K562 (cell line): ENCODE measurements at regions not wholly inside any gene's neighbourhood (a gene's known extent, or its start where the extent isn't known, plus 50 kb on each side); places are given as distances from the start of the nearest gene placed in this dataset.

Experiments used
- ATAC-seq: fragments of 200-7000 bp; cut with Tn5 transposase; 3 replicates; pipeline ENCODE4 v1.9.1; 2020; ENCODE audit warnings: moderate library complexity
- BruUV-seq: library from RNA; stranded (reverse); fragments of 400-500 nt; replicated peaks from 2 replicates; lab custom pipeline; 2021; lab: Mats Ljungman, UMichigan
- CTCF ChIA-PET: fragments of 300-600 bp; formaldehyde crosslinking; extraction: SDS; loops from one replicate; lab custom pipeline; 2021; ENCODE audit warnings: low intra/inter-chr PET ratio; lab: Yijun Ruan, JAX
- POLR2A ChIA-PET: fragments of 300-600, 350-650 bp; sonication (Branson Sonifier 250); formaldehyde crosslinking; extraction: SDS; loops from one replicate; lab custom pipeline; 2021; ENCODE audit warnings: antibody characterized with exemption, inconsistent platforms; lab: Yijun Ruan, JAX
- DNase-seq, 4 experiments: peaks; one replicate each; pipeline versions ENCODE4 v3.0.0 to v3.0.0-alpha.2; 2011 to 2018; ENCODE audit warnings: low spot score in 3 of 4, mixed read lengths in 3 of 4; ENCODE audit errors: extremely low read depth in 1 of 4
- FAIRE-seq: peaks from 2 replicates; lab custom pipeline; 2011; peaks lifted over from hg19 to GRCh38; lab: Jason Lieb, UNC
- H2AFZ ChIP-seq: 2 replicates; pipeline ENCODE4 v1.6.0; 2011; ENCODE audit warnings: low read depth, low read length, control low read depth, inconsistent platforms
- H3K27ac ChIP-seq: fragments of 200-600 bp; 3 replicates; pipeline ENCODE4 v1.8.0; 2011; ENCODE audit warnings: low read depth, mild to moderate bottlenecking, control low read depth, inconsistent platforms, low read length, moderate library complexity, mixed read lengths; ENCODE audit errors: extremely low read depth
- H3K27me3 ChIP-seq, 2 experiments: fragments of 300-600 bp in 1 of 2; 2 replicates in 1 of 2; 3 replicates in 1 of 2; pipeline versions ENCODE4 v1.6.0 to v1.8.0; 2011; ENCODE audit warnings: inconsistent platforms in 2 of 2, low read length in 2 of 2, mild to moderate bottlenecking in 1 of 2, mixed read lengths in 1 of 2, moderate library complexity in 1 of 2; ENCODE audit not compliant: control insufficient read depth in 2 of 2, insufficient read depth in 2 of 2
- H3K36me3 ChIP-seq: fragments of 300-600 bp; 3 replicates; pipeline ENCODE4 v1.8.0; 2011; ENCODE audit warnings: mild to moderate bottlenecking, low read length, inconsistent platforms; ENCODE audit not compliant: control insufficient read depth, insufficient read depth
- H3K4me1 ChIP-seq, 2 experiments: fragments of 200-600 bp in 1 of 2; replicated peaks in 1 of 2; 2 replicates in 1 of 2; 3 replicates in 1 of 2; pipeline versions ENCODE4 v1.5.1 to v1.8.0; 2011; ENCODE audit warnings: inconsistent platforms in 2 of 2, low read length in 2 of 2, mild to moderate bottlenecking in 1 of 2, mixed read lengths in 1 of 2, moderate library complexity in 1 of 2; ENCODE audit not compliant: control insufficient read depth in 2 of 2, insufficient read depth in 2 of 2
- H3K4me2 ChIP-seq: 2 replicates; pipeline ENCODE4 v1.6.1; 2011; ENCODE audit warnings: low read length, control low read depth, inconsistent platforms, mixed read lengths; ENCODE audit not compliant: insufficient read depth
- H3K4me3 ChIP-seq: fragments of 200-600 bp; sonication (generic), shearing (Covaris generic); 2 replicates; pipeline ENCODE4 v1.5.1; 2016; ENCODE audit warnings: control low read depth, inconsistent platforms
- H3K79me2 ChIP-seq: fragments of 200-600 bp; 3 replicates; pipeline ENCODE4 v1.8.0; 2011; ENCODE audit warnings: low read length, inconsistent platforms; ENCODE audit not compliant: control insufficient read depth, insufficient read depth
- H3K9ac ChIP-seq, 2 experiments: 2 replicates each; pipeline versions ENCODE4 v1.6.0 to v1.6.1; 2011; ENCODE audit warnings: low read depth in 2 of 2, low read length in 2 of 2, control low read depth in 1 of 2, inconsistent platforms in 1 of 2, mild to moderate bottlenecking in 1 of 2, mixed read lengths in 1 of 2; ENCODE audit not compliant: insufficient read depth in 1 of 2
- H3K9me1 ChIP-seq: one replicate; pipeline ENCODE4 v1.6.0; 2011; ENCODE audit warnings: inconsistent platforms, mild to moderate bottlenecking, low read length, moderate library complexity; ENCODE audit not compliant: control insufficient read depth, insufficient read depth
- H3K9me3 ChIP-seq: replicated peaks from 2 replicates; pipeline ENCODE4 v1.5.1; 2011; ENCODE audit warnings: low read depth, low read length, inconsistent platforms; ENCODE audit not compliant: control insufficient read depth, insufficient read depth
- H4K20me1 ChIP-seq: replicated peaks from 2 replicates; pipeline ENCODE4 v1.6.1; 2011; ENCODE audit warnings: low read length, inconsistent platforms, mixed read lengths; ENCODE audit not compliant: control insufficient read depth, insufficient read depth
- ATF4 ChIP-seq: fragments of 450-650 bp; formaldehyde crosslinking; IDR thresholded peaks from 2 replicates; pipeline ENCODE4 v1.4.0; 2022; ENCODE audit warnings: mild to moderate bottlenecking, moderate library complexity
- HNRNPL ChIP-seq: fragments of 200-400 bp; formaldehyde crosslinking; IDR thresholded peaks from 2 replicates; pipeline ENCODE4 v1.6.1; 2017; ENCODE audit warnings: low read depth, mild to moderate bottlenecking, low read length
- NEUROD1 ChIP-seq: fragments of 150-350 bp; IDR thresholded peaks from 2 replicates; pipeline ENCODE4 v1.6.1; 2014; ENCODE audit warnings: borderline replicate concordance, low read length, low read depth; ENCODE audit not compliant: partially characterized antibody
- NUFIP1 ChIP-seq: fragments of 450-650 bp; IDR thresholded peaks from 2 replicates; pipeline ENCODE4 v1.6.1; 2018; ENCODE audit not compliant: partially characterized antibody
- PPARD ChIP-seq: fragments of 250-450 bp; sonication (Bioruptor Pico); IDR thresholded peaks from 2 replicates; pipeline ENCODE4 v1.8.0; 2022; ENCODE audit warnings: inconsistent platforms, mild to moderate bottlenecking, moderate library complexity
- RBM25 ChIP-seq: fragments of 200-400 bp; formaldehyde crosslinking; IDR thresholded peaks from 2 replicates; pipeline ENCODE4 v1.6.1; 2018; ENCODE audit warnings: low read length, low read depth, moderate library complexity; ENCODE audit not compliant: severe bottlenecking
- SNIP1 ChIP-seq: fragments of 450-650 bp; IDR thresholded peaks from 2 replicates; pipeline ENCODE4 v1.7.1; 2017; ENCODE audit warnings: low read depth, mild to moderate bottlenecking
- TEAD4 ChIP-seq, 2 experiments: sonication (generic) in 1 of 2; formaldehyde crosslinking in 1 of 2; IDR thresholded peaks; 2 replicates each; pipeline versions ENCODE4 v1.6.1 to v1.8.0; 2012 to 2022; ENCODE audit warnings: borderline replicate concordance in 1 of 2, inconsistent platforms in 1 of 2, low read length in 1 of 2, mild to moderate bottlenecking in 1 of 2, missing genetic modification reagents in 1 of 2
- TFE3 ChIP-seq: fragments of 450-650 bp; formaldehyde crosslinking; IDR thresholded peaks from 2 replicates; pipeline ENCODE4 v1.4.0; 2020; ENCODE audit warnings: mild to moderate bottlenecking, mixed read lengths
- TRIM28 ChIP-seq: fragments of 450-650 bp; IDR thresholded peaks from 2 replicates; pipeline ENCODE4 v1.6.1; 2017
- WGBS: fragments of 100-300 bp; shearing (Covaris generic); methylation state at CpG from one replicate; pipeline ENCODE4 v1.1.6; 2016; ENCODE audit warnings: low coverage, mixed read lengths; ENCODE audit not compliant: insufficient coverage; ENCODE audit errors: missing lambda C conversion rate; 5-methylcytosine and 5-hydroxymethylcytosine counted together
- in situ Hi-C: fragments of 300-500 bp; cut with MboI; formaldehyde crosslinking; loops from 4 replicates; pipeline ENCODE4 v1.15.0; 2018; ENCODE audit warnings: inconsistent platforms, mixed read lengths
- intact Hi-C: fragments of 100-400 bp; cut with micrococcal nuclease; formaldehyde crosslinking; loops from 2 replicates; pipeline ENCODE4 v1.14.2; 2022

- no peak for DNase-seq
- H3K9me1 ChIP-seq, result no peaks in the 10 kb centered on the region
- H3K4me3 ChIP-seq, result no peak overlapping the region
- no peak overlapping the region for H3K9ac ChIP-seq
- no TSS peak for BruUV-seq
- no peak overlapping the region for H3K27ac ChIP-seq
- no peaks in the 10 kb centered on the region for H3K36me3 ChIP-seq
- peak; percentile 25; the same call in 1 of the 2 replicates for TF ChIP-seq TFE3 (CRISPR knock-in tag)
- no peak for TF ChIP-seq NUFIP1
- 0 out of 3 replicates have a peak, but pooled peaks have one; percentile 28 for ATAC-seq
- ChIA-PET POLR2A (interaction anchor here (1.2 kb wide), 1 partner anchor 11 kb away, joined by 4 read pairs; no protein-coding TSS in a partner anchor), CTCF (no interaction called here)
- no peak for FAIRE-seq
- in situ Hi-C loops (no loop called here), intact Hi-C loops (no loop called here)
- no peaks in the 10 kb centered on the region for H3K27me3 ChIP-seq
- no peaks in the 10 kb centered on the region for H4K20me1 ChIP-seq
- peak overlapping the region; percentile 43 for H2AFZ ChIP-seq
- H3K4me1 ChIP-seq, result no peaks in the 10 kb centered on the region
- H3K9me3 ChIP-seq, result no peaks in the 10 kb centered on the region
- 6% methylated on average over 1 of the region's 1 CpG for WGBS
- H3K4me2 ChIP-seq, result no peak overlapping the region
- H3K79me2 ChIP-seq, result no peaks in the 10 kb centered on the region
Observed at GRCh38 chr12:91662021-91662420, 479.4 kb upstream of the DCN start.

GRCh38 chr12:91657032-91657431 is 474.4 kb upstream of the DCN start:
- no peak for ATAC-seq
- CTCF ChIA-PET, result no interaction called here
- TF ChIP-seq TEAD4 (IDR thresholded peaks at IDR 0.05; ENCODE audit: low read length) (no peak), TEAD4 (CRISPR knock-in tag; IDR thresholded peaks at IDR 0.05; ENCODE audit: borderline replicate concordance) (no peak), RBM25 (no peak), NEUROD1 (no peak), ATF4 (no peak), HNRNPL (no peak), TRIM28 (no peak), PPARD (no peak), SNIP1 (no peak)

More at GRCh38 chr12:91657032-91657431, 474.4 kb upstream of the DCN start:
- Histone ChIP-seq H3K36me3 (no peaks in the 10 kb centered on the region), H3K9ac (no peak overlapping the region), H3K4me2 (no peak overlapping the region), H3K79me2 (no peaks in the 10 kb centered on the region), H2AFZ (no peak overlapping the region), H3K27me3 (no peaks in the 10 kb centered on the region), H3K9me3 (no peaks in the 10 kb centered on the region), H3K9me1 (no peaks in the 10 kb centered on the region), H4K20me1 (no peaks in the 10 kb centered on the region), H3K4me1 (no peaks in the 10 kb centered on the region), H3K4me3 (no peak overlapping the region), H3K27ac (no peak overlapping the region)
- FAIRE-seq (no peak), DNase-seq (no peak)
- POLR2A ChIA-PET, result interaction anchor here (0.7 to 1.5 kb wide), 3 partner anchors 12 to 22 kb away, joined by 3 to 5 read pairs (median 3); no protein-coding TSS in a partner anchor
- no TSS peak for BruUV-seq
- 14% methylated on average over 3 of the region's 3 CpGs for whole genome bisulfite sequencing
- in situ Hi-C loops (no loop called here), intact Hi-C loops (no loop called here)
